ENCODE measurements at regions not wholly inside any gene's neighbourhood (a gene's known extent, or its start where the extent isn't known, plus 50 kb on each side); places are given as distances from the start of the nearest gene placed in this dataset.

DNA sequence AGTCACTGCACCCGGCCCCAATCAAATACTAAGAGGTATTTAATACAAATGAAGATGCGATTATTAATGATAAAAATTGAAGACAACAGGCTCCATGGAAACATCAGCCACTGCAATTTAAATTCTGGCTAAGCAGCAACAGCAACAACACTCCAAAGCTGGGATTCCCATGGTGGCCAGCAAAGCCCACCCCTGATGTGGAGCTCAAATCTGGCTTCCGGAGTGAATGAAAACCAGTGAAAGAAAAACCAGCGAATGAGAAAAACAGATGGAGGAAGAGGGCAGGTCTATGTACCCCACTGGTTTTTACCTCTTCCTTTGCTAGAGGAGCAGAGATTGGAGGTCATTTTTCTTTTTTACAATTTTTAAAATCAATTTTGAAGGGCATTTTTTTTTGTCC lies 135.9 kb upstream of the PDE10A start:
- DNase-seq (ENCODE audit: low read depth) = no peak
- TF ChIP-seq, protein P1, sequence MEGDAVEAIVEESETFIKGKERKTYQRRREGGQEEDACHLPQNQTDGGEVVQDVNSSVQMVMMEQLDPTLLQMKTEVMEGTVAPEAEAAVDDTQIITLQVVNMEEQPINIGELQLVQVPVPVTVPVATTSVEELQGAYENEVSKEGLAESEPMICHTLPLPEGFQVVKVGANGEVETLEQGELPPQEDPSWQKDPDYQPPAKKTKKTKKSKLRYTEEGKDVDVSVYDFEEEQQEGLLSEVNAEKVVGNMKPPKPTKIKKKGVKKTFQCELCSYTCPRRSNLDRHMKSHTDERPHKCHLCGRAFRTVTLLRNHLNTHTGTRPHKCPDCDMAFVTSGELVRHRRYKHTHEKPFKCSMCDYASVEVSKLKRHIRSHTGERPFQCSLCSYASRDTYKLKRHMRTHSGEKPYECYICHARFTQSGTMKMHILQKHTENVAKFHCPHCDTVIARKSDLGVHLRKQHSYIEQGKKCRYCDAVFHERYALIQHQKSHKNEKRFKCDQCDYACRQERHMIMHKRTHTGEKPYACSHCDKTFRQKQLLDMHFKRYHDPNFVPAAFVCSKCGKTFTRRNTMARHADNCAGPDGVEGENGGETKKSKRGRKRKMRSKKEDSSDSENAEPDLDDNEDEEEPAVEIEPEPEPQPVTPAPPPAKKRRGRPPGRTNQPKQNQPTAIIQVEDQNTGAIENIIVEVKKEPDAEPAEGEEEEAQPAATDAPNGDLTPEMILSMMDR (conservative IDR thresholded peaks at IDR 0.05; ENCODE audit: low read depth, low read length) = no peak
- no peak overlapping the region for H3K4me3 ChIP-seq (ENCODE audit: low read depth, low read length)

DNA sequence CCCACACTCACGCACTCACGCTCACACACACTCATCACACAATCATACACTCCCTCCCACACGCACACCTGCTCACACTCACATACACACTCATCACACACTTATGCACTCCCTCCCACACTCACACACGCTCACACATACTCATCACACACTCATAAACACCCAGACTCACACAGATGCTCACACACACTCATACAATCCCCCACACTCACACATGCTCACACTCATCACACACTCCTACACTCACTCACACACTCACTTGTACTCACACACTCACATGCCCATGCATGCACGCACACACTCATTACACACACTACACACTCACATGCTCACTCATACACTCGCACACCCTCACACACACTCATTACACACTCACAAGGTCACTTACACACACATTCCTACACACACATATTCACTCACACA lies 131.1 kb upstream of the PDE10A start:
- no peak for DNase-seq (ENCODE audit: low read depth)
- TF ChIP-seq, protein P1 (conservative IDR thresholded peaks at IDR 0.05; ENCODE audit: low read depth, low read length) = no peak
- H3K4me3 ChIP-seq (ENCODE audit: low read depth, low read length) = no peak overlapping the region

DNA sequence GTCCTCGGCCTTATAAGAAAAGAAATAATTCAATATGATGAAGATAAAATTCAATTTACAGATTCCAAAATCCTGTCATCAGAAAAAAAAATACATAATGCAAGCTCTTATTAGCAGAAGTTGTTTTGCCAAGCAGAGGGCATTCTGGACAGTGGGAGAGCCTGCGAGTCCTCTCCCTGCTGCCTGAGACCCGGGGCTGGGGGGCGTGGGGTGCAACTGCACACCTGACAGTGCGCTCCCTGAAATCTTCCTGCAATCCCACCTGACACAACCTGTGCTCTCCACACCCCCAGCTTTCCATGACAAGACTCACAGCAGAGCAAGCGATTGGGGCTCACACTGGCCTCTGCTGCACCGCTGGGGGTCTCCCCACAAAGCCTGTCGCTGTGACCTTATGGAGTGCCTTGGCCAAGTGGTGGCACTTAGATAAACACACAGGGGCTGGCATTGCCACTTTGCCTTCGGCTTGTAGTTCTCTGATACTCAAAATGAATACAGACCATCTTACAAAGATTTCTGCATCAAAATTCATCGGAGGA lies 130.3 kb upstream of the PDE10A start:
- DNase-seq (ENCODE audit: low read depth) = no peak
- TF ChIP-seq, protein P1 (conservative IDR thresholded peaks at IDR 0.05; ENCODE audit: low read depth, low read length) = no peak

GRCh38 chr6:165791876-165792437 lies 128.9 kb upstream of the PDE10A start:
- TF ChIP-seq, protein P1 (conservative IDR thresholded peaks at IDR 0.05; ENCODE audit: low read depth, low read length) = no peak
- H3K4me3 ChIP-seq (ENCODE audit: low read depth, low read length) = no peak overlapping the region
- no peak for DNase-seq (ENCODE audit: low read depth)

More for the DNA sequence above, 130.3 kb upstream of the PDE10A start:
- H3K4me3 ChIP-seq (ENCODE audit: low read depth, low read length) = no peak overlapping the region

GRCh38 chr6:165791306-165791705 lies 128.3 kb upstream of the PDE10A start:
- TF ChIP-seq, protein P1 (conservative IDR thresholded peaks at IDR 0.05; ENCODE audit: low read depth, low read length) = no peak
- H3K4me3 ChIP-seq (ENCODE audit: low read depth, low read length) = no peak overlapping the region
- no peak for DNase-seq (ENCODE audit: low read depth)

- TF ChIP-seq, protein P1 (conservative IDR thresholded peaks at IDR 0.05; ENCODE audit: low read depth, low read length) = no peak
- no peak for DNase-seq (ENCODE audit: low read depth)
- no peak overlapping the region for H3K4me3 ChIP-seq (ENCODE audit: low read depth, low read length)
Observed at GRCh38 chr6:165782812-165783211, 119.8 kb upstream of the PDE10A start.

DNA sequence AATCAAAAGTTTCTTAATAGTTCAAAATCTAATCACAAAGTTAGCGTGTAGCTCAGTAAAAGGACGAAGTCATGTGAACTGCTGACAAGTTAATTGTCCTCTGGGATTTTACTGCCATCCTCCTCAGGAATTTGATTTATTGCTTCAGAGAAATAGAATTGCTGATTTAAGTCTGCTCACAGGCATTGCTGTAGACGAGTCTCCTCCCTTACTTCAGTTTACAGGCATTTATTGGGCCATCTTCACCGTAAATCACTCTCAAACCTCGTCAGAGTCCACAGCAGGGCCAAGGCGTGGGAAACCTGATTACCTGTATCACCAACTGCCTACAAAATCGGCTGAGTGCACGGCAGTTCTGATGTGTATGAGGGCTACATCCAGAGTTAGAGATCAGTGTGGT lies 119.1 kb upstream of the PDE10A start:
- no peak for DNase-seq (ENCODE audit: low read depth)
- H3K4me3 ChIP-seq (ENCODE audit: low read depth, low read length) = no peak overlapping the region
- TF ChIP-seq, protein P1 (conservative IDR thresholded peaks at IDR 0.05; ENCODE audit: low read depth, low read length) = no peak
